Stomach smooth muscle (tissue), 2 donors: ENCODE measurements at regions not wholly inside any gene's neighbourhood (a gene's known extent, or its start where the extent isn't known, plus 50 kb on each side); places are given as distances from the start of the nearest gene placed in this dataset.
"Not testable (repeated sequence)": the region's sequence is repeated elsewhere in the genome, so short reads cannot be mapped to it uniquely, and the experiment has no call there.

ENCODE experiments used
- H3K27ac ChIP-seq: one replicate; pipeline ENCODE4 v1.7.0; 2013; ENCODE audit warnings: mild to moderate bottlenecking, low read length, inconsistent platforms
- H3K27me3 ChIP-seq, 2 donors: one replicate each; pipeline ENCODE4 v1.7.0; 2013; ENCODE audit warnings: low read length in 2 of 2; ENCODE audit not compliant: insufficient read depth in 2 of 2, control insufficient read depth in 1 of 2
- H3K36me3 ChIP-seq, 2 donors: one replicate each; pipeline ENCODE4 v1.7.0; 2013; ENCODE audit warnings: low read length in 2 of 2; ENCODE audit not compliant: control insufficient read depth in 2 of 2, insufficient read depth in 2 of 2
- H3K4me1 ChIP-seq: one replicate; pipeline ENCODE4 v1.7.0; 2013; ENCODE audit warnings: low read length; ENCODE audit not compliant: control insufficient read depth, insufficient read depth
- H3K4me3 ChIP-seq, 2 donors: one replicate each; pipeline ENCODE4 v1.7.0; 2013; ENCODE audit warnings: low read length in 2 of 2
- H3K9ac ChIP-seq, 2 donors: one replicate each; pipeline ENCODE4 v1.7.0; 2013; ENCODE audit warnings: low read length in 2 of 2, mild to moderate bottlenecking in 1 of 2
- H3K9me3 ChIP-seq, 2 donors: one replicate each; pipeline ENCODE4 v1.7.0; 2013; ENCODE audit warnings: low read length in 2 of 2; ENCODE audit not compliant: control insufficient read depth in 2 of 2
- donor health status: healthy.
- donor health status: Pancreatic carcinoma.

DNA sequence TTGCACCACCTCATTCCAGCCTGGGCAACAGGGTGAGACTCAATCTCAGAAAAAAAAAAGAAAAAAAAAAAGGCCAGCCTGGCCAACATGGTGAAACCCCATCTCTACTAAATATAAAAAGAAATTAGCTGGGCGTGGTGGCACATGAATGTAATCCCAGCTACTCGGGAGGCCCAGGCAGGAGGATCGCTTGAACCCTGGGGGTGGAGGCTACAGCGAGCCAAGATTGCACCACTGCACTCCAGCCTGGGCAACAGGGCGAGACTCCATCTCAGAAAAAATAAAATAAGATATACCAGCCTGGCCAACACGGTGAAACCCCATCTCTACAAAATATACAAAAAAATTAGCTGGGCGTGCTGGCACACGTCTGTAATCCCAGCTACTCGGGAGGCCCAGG lies 1602.3 kb downstream of the RPIA start:
- H3K27me3 ChIP-seq, H3K4me3 ChIP-seq, H3K27ac ChIP-seq, H3K4me1 ChIP-seq, H3K9me3 ChIP-seq, H3K9ac ChIP-seq, H3K36me3 ChIP-seq: not testable (repeated sequence)

- not testable (repeated sequence) for H3K4me3 ChIP-seq
Measured at GRCh38 chr2:90295036-90295750, 1603.7 kb downstream of the RPIA start.

GRCh38 chr2:90296484-90296777 lies 1605.0 kb downstream of the RPIA start:
- not testable (repeated sequence) for H3K9me3 ChIP-seq, H3K27me3 ChIP-seq, H3K9ac ChIP-seq, H3K4me3 ChIP-seq, H3K36me3 ChIP-seq, H3K27ac ChIP-seq, H3K4me1 ChIP-seq

More at GRCh38 chr2:90295036-90295750, 1603.7 kb downstream of the RPIA start:
- H3K4me1 ChIP-seq, H3K36me3 ChIP-seq, H3K9me3 ChIP-seq, H3K27ac ChIP-seq, H3K27me3 ChIP-seq, H3K9ac ChIP-seq: not testable (repeated sequence)

DNA sequence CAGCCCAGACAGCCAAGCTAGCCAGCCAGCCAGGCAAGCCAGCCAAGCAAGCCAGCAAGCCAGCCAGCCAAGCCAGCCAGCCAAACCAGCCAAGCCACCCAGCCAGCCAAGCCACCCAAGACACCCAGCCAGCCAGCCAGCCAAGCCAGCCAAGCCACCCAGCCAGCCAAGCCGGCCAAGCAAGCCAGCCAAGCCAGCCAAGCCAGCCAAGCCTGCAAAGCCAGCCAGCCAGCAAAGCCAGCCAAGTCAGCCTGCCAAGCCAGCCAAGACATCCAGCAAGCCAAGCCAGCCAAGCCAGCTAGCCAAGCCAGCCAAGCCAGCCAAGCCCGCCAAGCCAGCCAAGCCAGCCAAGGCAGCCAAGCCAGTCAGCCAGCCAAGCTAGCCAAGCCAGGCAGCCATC lies 1606.2 kb downstream of the RPIA start:
- not testable (repeated sequence) for H3K4me1 ChIP-seq, H3K4me3 ChIP-seq, H3K9ac ChIP-seq, H3K36me3 ChIP-seq, H3K27ac ChIP-seq, H3K9me3 ChIP-seq, H3K27me3 ChIP-seq

- H3K4me1 ChIP-seq, H3K4me3 ChIP-seq, H3K27ac ChIP-seq, H3K9me3 ChIP-seq, H3K36me3 ChIP-seq, H3K9ac ChIP-seq, H3K27me3 ChIP-seq: not testable (repeated sequence)
Measured at GRCh38 chr2:90298126-90298755, 1606.8 kb downstream of the RPIA start.

DNA sequence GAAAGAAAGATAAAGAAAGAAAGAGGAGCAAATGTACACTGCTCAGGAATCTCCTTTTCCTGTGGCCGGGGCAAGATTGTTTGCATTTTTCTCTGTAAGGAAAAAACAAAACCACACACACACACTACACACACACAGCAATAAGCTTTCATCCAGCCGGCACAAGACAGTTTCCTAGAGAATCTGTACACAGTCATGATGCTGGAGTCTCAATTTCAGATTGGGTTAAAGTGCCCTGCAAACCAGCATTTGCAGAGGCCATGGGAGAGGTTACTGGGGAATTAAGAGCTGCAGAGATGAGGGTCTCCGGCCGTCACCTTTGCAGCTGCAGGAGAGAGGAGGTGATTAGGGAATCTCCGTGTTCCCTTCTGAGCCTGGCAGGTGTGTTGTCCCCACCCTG lies 1607.5 kb downstream of the RPIA start:
- H3K27ac ChIP-seq, H3K36me3 ChIP-seq, H3K9ac ChIP-seq, H3K4me1 ChIP-seq, H3K4me3 ChIP-seq, H3K27me3 ChIP-seq, H3K9me3 ChIP-seq: not testable (repeated sequence)

GRCh38 chr2:90322982-90323381 lies 1631.5 kb downstream of the RPIA start:
- not testable (repeated sequence) for H3K36me3 ChIP-seq, H3K4me1 ChIP-seq, H3K27ac ChIP-seq, H3K4me3 ChIP-seq, H3K9me3 ChIP-seq, H3K27me3 ChIP-seq, H3K9ac ChIP-seq

DNA sequence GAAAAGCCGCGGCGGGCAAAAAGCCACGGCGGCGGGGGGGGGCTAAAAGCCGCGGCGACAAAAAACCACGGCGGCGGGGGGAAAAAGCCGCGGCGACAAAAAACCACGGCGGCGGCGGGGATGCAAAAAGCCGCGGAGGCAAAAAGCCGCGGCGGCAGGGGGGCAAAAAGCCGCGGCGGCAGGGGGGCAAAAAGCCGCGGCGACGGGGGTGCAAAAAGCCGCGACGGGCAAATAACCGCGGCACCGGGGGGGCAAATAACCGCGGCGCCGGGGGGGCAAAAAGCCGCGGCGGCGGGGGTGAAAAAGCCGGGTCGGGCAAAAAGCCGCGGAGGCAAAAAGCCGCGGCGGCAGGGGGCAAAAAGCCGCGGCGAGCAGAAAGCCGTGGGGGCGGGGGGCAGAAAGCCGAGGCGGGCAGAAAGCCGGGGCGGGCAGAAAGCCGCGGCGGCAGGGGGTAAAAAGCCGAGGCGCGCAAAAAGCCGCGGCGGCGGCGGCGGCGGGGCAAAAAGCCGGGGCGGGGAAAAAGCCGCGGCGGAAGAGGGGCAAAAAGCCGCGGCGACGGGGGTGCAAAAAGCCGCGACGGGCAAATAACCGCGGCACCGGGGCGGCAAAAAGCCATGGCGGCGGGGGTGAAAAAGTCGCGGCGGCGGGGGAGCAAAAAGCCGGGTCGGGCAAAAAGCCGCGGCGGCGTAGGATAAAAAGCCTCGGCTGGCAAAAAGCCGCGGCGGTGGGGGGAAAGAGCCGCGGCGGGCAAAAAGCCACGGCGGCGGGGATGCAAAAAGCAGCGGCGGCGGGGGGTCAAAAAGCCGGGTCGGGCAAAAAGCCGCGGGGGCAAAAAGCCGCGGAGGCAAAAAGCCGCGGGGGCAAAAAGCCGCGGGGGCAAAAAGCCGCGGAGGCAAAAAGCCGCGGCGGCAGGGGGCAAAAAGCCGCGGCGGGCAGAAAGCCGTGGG lies 1632.4 kb downstream of the RPIA start:
- H3K27ac ChIP-seq, H3K4me1 ChIP-seq, H3K9me3 ChIP-seq, H3K4me3 ChIP-seq, H3K9ac ChIP-seq, H3K27me3 ChIP-seq, H3K36me3 ChIP-seq: not testable (repeated sequence)

DNA sequence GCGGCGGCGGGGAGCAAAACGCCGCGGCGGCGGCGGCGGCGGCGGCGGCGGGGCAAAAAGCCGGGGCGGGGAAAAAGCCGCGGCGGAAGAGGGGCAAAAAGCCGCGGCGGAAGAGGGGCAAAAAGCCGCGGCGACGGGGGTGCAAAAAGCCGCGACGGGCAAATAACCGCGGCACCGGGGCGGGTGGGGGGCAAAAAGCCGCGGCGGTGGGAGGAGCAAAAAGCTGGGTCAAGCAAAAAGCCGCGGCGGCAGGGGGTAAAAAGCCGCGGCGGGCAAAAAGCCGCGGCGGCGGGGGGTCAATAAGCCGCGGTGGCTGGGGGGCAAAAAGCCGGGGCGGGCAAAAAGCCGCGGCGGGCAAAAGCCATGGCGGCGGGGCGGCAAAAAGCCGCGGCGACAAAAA lies 1633.2 kb downstream of the RPIA start:
- H3K9ac ChIP-seq, H3K36me3 ChIP-seq, H3K4me1 ChIP-seq, H3K9me3 ChIP-seq, H3K4me3 ChIP-seq, H3K27ac ChIP-seq, H3K27me3 ChIP-seq: not testable (repeated sequence)

- H3K4me3 ChIP-seq, H3K27me3 ChIP-seq: not testable (repeated sequence)
Measured at GRCh38 chr2:90325796-90326353, 1634.4 kb downstream of the RPIA start.

GRCh38 chr2:90355546-90355945 lies 1664.1 kb downstream of the RPIA start:
- not testable (repeated sequence) for H3K36me3 ChIP-seq, H3K9me3 ChIP-seq, H3K9ac ChIP-seq, H3K27ac ChIP-seq, H3K4me1 ChIP-seq, H3K4me3 ChIP-seq, H3K27me3 ChIP-seq

More at GRCh38 chr2:90325796-90326353, 1634.4 kb downstream of the RPIA start:
- not testable (repeated sequence) for H3K9ac ChIP-seq, H3K27ac ChIP-seq, H3K36me3 ChIP-seq, H3K9me3 ChIP-seq, H3K4me1 ChIP-seq
